Ishikawa (cell line): ENCODE measurements at regions not wholly inside any gene's neighbourhood (a gene's known extent, or its start where the extent isn't known, plus 50 kb on each side); places are given as distances from the start of the nearest gene placed in this dataset.

ENCODE experiments used
- CEBPB ChIP-seq: IDR thresholded peaks from 2 replicates; pipeline ENCODE4 v1.6.1; 2012
- CREB1 ChIP-seq: IDR thresholded peaks from 2 replicates; pipeline ENCODE4 v1.6.1; 2012; ENCODE audit warnings: low read depth
- EP300 ChIP-seq: IDR thresholded peaks from 2 replicates; pipeline ENCODE4 v1.6.1; 2012; ENCODE audit warnings: borderline replicate concordance
- RAD21 ChIP-seq: IDR thresholded peaks from 2 replicates; pipeline ENCODE4 v1.6.1; 2012; ENCODE audit warnings: low read depth
- TAF1 ChIP-seq: IDR thresholded peaks from 2 replicates; pipeline ENCODE4 v1.6.1; 2012; ENCODE audit warnings: low read depth, mild to moderate bottlenecking
- TEAD4 ChIP-seq: IDR thresholded peaks from 2 replicates; pipeline ENCODE4 v1.6.1; 2012
- USF1 ChIP-seq: IDR thresholded peaks from 2 replicates; pipeline ENCODE4 v1.6.1; 2012
- YY1 ChIP-seq: IDR thresholded peaks from 2 replicates; pipeline ENCODE4 v1.6.1; 2012; ENCODE audit warnings: low read depth
- TF ChIP-seq, protein P1 (sequence below): IDR thresholded peaks from 2 replicates; pipeline ENCODE4 v1.6.1; 2012; ENCODE audit warnings: low read depth, mild to moderate bottlenecking

GRCh38 chr5:114678778-114679177 lies 316.9 kb downstream of the KCNN2 start:
- no peak for TF ChIP-seq TAF1
- TF ChIP-seq CEBPB = no peak
- TF ChIP-seq, protein P1, sequence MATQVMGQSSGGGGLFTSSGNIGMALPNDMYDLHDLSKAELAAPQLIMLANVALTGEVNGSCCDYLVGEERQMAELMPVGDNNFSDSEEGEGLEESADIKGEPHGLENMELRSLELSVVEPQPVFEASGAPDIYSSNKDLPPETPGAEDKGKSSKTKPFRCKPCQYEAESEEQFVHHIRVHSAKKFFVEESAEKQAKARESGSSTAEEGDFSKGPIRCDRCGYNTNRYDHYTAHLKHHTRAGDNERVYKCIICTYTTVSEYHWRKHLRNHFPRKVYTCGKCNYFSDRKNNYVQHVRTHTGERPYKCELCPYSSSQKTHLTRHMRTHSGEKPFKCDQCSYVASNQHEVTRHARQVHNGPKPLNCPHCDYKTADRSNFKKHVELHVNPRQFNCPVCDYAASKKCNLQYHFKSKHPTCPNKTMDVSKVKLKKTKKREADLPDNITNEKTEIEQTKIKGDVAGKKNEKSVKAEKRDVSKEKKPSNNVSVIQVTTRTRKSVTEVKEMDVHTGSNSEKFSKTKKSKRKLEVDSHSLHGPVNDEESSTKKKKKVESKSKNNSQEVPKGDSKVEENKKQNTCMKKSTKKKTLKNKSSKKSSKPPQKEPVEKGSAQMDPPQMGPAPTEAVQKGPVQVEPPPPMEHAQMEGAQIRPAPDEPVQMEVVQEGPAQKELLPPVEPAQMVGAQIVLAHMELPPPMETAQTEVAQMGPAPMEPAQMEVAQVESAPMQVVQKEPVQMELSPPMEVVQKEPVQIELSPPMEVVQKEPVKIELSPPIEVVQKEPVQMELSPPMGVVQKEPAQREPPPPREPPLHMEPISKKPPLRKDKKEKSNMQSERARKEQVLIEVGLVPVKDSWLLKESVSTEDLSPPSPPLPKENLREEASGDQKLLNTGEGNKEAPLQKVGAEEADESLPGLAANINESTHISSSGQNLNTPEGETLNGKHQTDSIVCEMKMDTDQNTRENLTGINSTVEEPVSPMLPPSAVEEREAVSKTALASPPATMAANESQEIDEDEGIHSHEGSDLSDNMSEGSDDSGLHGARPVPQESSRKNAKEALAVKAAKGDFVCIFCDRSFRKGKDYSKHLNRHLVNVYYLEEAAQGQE = no peak
- no peak for TF ChIP-seq EP300
- TF ChIP-seq RAD21 = no peak
- no peak for TF ChIP-seq TEAD4
- no peak for TF ChIP-seq CREB1
- TF ChIP-seq YY1 = no peak
- no peak for TF ChIP-seq USF1
